Epithelial cell of esophagus (primary cell): ENCODE measurements at regions not wholly inside any gene's neighbourhood (a gene's known extent, or its start where the extent isn't known, plus 50 kb on each side); places are given as distances from the start of the nearest gene placed in this dataset.
"Not testable (repeated sequence)": the region's sequence is repeated elsewhere in the genome, so short reads cannot be mapped to it uniquely, and the experiment has no call there.

Experiments
- DNase-seq: peaks from one replicate; pipeline ENCODE4 v3.0.0; 2010; ENCODE audit warnings: low read depth
- H3K4me3 ChIP-seq: 2 replicates; pipeline ENCODE4 v1.5.1; 2011; ENCODE audit warnings: mild to moderate bottlenecking, low read length, control low read depth
- CTCF ChIP-seq: IDR thresholded peaks from 2 replicates; pipeline ENCODE4 v1.5.1; 2011; ENCODE audit warnings: low read depth, mild to moderate bottlenecking, low read length, control low read depth, inconsistent platforms; ENCODE audit not compliant: insufficient read depth; ENCODE audit errors: missing control alignments

DNA sequence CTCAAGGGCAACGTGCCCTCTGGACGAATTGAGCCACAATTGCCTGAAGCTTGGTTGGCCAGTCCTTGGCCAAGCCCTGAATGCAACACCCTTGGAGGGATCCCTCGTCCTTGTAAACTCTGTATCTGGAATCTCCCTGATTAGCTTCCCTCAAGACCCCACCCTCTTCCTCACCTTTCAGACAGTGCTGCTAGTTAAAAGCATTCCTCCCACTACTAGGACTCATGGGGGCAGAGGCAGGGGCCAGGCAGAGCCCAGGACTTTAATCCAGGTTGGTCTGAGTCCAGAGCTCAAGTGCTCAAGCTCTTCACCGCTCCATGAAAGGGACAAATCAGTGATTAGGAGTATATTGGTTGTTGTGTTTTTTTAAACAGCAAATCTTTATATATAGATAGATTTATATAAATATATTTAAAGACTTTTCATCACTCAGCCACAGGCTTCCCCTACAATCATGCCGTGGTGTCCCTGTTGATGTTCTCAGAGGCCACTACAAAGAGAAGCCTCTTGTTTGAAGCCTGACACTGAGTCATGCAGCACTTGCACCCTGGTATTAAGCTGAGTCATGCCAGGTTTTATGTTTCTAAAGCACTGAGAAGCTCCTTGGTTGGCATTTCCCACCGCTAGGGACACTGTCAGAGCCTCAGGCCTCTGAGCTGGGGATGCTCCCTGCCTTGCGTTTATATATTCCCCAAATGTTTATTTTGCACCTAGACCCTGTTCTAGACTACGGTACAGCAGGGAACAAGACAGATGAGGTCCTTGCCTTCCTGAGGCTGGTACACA lies 53.8 kb upstream of the GSC start:
- TF ChIP-seq CTCF, result no peak
- no peak overlapping the region for H3K4me3 ChIP-seq
- no peak for DNase-seq

DNA sequence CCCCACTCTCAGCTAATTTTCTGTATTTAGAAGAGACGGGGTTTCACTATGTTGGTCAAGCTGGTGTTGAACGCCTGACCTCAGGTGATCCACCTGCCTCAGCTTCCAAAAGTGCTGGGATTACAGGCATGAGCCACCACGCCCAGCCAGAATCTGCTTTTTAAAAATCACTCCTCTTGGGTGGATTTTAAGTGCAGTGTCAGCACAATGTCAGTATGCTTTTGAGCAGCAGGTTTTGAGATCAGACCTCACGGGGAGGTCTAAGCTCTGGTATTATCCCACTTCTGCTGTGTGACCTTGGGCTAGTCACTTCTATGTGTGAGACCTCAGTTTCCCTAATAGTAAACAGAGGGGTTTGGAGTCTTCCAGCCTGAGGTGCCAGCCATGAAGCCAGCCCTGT lies 51.8 kb upstream of the GSC start:
- DNase-seq, result no peak
- no peak overlapping the region for H3K4me3 ChIP-seq
- no peak for TF ChIP-seq CTCF

DNA sequence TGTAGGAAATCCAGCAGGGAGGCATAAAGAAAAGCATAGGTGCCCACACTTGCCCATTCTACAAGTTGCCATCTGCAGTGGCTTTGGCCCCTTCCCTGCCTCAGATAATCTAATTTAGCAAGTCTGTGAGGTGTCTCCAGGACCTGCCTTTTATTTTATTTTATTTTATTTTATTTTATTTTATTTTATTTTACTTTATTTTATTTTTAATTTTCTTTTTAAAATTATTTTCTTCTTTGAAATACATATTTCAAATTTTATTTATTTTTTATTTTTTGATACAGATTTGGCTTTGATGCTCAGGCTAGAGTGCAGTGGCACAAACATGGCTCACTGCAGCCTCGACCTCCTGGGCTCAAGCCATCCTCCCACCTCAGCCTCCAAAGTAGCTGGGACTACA lies 51.0 kb upstream of the GSC start:
- not testable (repeated sequence) for H3K4me3 ChIP-seq, DNase-seq
